Prostate gland (tissue), 2 donors: ENCODE measurements at regions not wholly inside any gene's neighbourhood (a gene's known extent, or its start where the extent isn't known, plus 50 kb on each side); places are given as distances from the start of the nearest gene placed in this dataset.
"Not testable (repeated sequence)": the region's sequence is repeated elsewhere in the genome, so short reads cannot be mapped to it uniquely, and the experiment has no call there.

Experiments
- DNase-seq: peaks from one replicate; pipeline ENCODE4 v3.0.0-alpha.2; 2019; ENCODE audit warnings: low spot score
- H3K27ac ChIP-seq, 2 donors: fragments of 200-600 bp; sonication (generic); 2 replicates each; pipeline ENCODE4 v1.5.1; 2017 to 2019
- H3K27me3 ChIP-seq: fragments of 200-600 bp; sonication (generic); replicated peaks from 2 replicates; pipeline ENCODE4 v1.5.1; 2019; ENCODE audit not compliant: insufficient read depth
- H3K36me3 ChIP-seq, 2 donors: fragments of 200-600 bp; sonication (generic); 1 replicate in 1 of 2; 2 replicates in 1 of 2; pipeline versions ENCODE4 v1.5.1 to v1.8.1; 2017 to 2019
- H3K4me1 ChIP-seq: fragments of 200-600 bp; sonication (generic); replicated peaks from 2 replicates; pipeline ENCODE4 v1.5.1; 2019
- H3K4me3 ChIP-seq, 2 donors: fragments of 200-600 bp; sonication (generic); 2 replicates each; pipeline ENCODE4 v1.5.1; 2017 to 2019
- H3K9me3 ChIP-seq: fragments of 200-600 bp; sonication (generic); 2 replicates; pipeline ENCODE4 v1.5.1; 2017
- POLR2A ChIP-seq: fragments of 450-650 bp; IDR thresholded peaks from one replicate; pipeline ENCODE4 v1.6.1; 2016; ENCODE audit warnings: antibody characterized with exemption, mild to moderate bottlenecking
- POLR2AphosphoS5 ChIP-seq: sonication (generic); formaldehyde crosslinking; IDR thresholded peaks from one replicate; pipeline ENCODE4 v1.6.1; 2017; ENCODE audit warnings: antibody characterized with exemption
- WGBS: methylation state at CpG from one replicate; pipeline ENCODE4 v1.1.5; 2018; 5-methylcytosine and 5-hydroxymethylcytosine counted together
- intact Hi-C: fragments of 100-400 bp; cut with DNase I; formaldehyde crosslinking; loops from one replicate; pipeline ENCODE4 v1.14.2; 2022
- TF ChIP-seq, protein P1 (sequence below), 4 experiments: fragments of 200-600 bp in 2 of 4; fragments of 450-650 bp in 2 of 4; sonication (generic) in 2 of 4; IDR thresholded peaks; 1 replicate in 3 of 4; 2 replicates in 1 of 4; pipeline ENCODE4 v1.5.1; 2016 to 2019; ENCODE audit warnings: antibody characterized with exemption in 4 of 4, mild to moderate bottlenecking in 2 of 4, moderate library complexity in 2 of 4

DNA sequence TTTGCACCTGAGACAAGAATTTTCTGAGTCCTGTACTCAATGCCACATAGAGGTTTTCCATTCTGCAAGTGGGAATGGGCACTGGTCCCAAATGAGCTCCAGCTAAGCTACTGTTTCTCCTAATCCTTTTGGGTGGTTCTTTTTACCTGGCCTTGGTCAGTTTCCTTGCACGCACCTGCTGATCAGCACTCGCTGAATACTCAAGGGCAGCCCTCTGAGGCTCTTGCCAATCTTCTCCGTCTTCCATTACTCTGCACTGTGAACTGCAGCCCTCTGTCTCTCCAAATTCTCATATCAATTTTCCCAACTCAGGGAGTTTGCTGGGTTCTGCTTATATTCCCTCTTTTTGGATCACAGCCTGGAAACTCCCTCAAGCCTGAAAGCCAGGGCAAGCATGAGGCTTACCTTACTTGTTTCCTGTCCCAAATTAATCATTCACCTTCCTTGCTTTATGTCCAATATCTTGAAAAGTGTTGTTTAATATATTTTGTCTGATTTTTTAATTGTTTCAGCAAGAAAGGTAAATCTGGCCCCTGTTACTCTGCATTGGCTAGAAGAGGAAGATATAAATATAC, 138.0 kb upstream of the TBX18 start:
- Histone ChIP-seq H3K27ac (no peak overlapping the region), H3K4me3 (no peak overlapping the region), H3K4me1 (no peaks in the 10 kb centered on the region), H3K36me3 (no peaks in the 10 kb centered on the region), H3K9me3 (no peaks in the 10 kb centered on the region), H3K27me3 (no peaks in the 10 kb centered on the region)
- intact Hi-C loops = no loop called here
- TF ChIP-seq POLR2A = no peak
- TF ChIP-seq POLR2AphosphoS5 = no peak
- WGBS = 91% methylated on average over 3 of the region's 3 CpGs
- DNase-seq = no peak

DNA sequence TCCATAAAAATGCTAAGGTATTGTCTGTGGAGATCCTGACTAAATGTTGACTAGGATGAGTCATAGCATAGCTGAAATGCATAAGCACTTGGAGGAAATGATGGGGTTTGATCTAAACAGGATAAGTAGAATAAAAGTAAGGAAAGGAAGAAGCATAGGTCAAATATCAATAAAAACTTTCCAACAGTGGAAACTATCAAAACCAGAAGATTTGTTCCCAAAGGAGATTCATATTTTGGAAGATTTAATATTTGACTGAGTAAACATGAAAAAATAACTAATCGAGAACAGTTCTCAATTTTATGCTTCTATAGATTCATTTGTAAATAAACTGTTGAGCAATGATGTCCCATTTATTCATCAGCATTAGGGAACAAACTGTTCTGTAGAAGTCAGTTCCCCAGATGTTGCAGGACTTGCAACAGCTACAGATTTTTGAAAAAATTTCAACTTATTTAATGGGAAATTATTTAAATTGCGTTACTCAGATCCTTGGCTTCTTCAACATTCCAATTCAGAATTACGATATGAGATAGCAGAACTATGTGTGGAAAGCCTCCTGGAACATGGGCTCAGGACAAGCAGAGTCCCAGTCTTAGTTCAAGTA, 133.7 kb upstream of the TBX18 start:
- intact Hi-C loops = no loop called here
- WGBS = 84% methylated on average over 3 of the region's 3 CpGs

DNA sequence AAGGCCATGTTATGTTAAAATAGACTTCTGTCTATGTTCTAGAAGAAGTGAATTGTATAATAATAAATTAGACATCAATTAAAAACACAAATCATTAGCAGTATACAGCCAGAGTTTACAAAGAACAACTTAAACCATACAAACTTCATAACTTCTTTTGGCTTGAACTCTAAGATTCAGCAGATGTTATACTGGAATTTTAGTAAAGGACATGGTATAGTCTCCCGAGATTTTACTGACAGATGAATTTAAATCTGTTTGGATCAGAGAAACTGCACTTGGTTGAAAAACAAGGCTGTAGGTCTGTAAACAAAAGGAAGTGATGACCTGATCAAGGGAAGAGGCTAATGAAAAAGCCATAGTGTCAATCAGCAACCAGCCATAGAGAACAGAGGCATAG, 132.6 kb upstream of the TBX18 start:
- Histone ChIP-seq H3K4me1 (no peaks in the 10 kb centered on the region), H3K36me3 (no peaks in the 10 kb centered on the region), H3K27me3 (no peaks in the 10 kb centered on the region), H3K27ac (no peak overlapping the region), H3K4me3 (no peak overlapping the region), H3K9me3 (no peaks in the 10 kb centered on the region)
- intact Hi-C loops = no loop called here
- TF ChIP-seq POLR2A (no peak), POLR2AphosphoS5 (no peak)
- TF ChIP-seq, protein P1, sequence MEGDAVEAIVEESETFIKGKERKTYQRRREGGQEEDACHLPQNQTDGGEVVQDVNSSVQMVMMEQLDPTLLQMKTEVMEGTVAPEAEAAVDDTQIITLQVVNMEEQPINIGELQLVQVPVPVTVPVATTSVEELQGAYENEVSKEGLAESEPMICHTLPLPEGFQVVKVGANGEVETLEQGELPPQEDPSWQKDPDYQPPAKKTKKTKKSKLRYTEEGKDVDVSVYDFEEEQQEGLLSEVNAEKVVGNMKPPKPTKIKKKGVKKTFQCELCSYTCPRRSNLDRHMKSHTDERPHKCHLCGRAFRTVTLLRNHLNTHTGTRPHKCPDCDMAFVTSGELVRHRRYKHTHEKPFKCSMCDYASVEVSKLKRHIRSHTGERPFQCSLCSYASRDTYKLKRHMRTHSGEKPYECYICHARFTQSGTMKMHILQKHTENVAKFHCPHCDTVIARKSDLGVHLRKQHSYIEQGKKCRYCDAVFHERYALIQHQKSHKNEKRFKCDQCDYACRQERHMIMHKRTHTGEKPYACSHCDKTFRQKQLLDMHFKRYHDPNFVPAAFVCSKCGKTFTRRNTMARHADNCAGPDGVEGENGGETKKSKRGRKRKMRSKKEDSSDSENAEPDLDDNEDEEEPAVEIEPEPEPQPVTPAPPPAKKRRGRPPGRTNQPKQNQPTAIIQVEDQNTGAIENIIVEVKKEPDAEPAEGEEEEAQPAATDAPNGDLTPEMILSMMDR (IDR thresholded peaks at IDR 0.05) = no peak
- 88% methylated on average over 1 of the region's 1 CpG for WGBS
- DNase-seq = no peak

More for the DNA sequence above, 133.7 kb upstream of the TBX18 start:
- no peak overlapping the region for H3K4me3 ChIP-seq
- no peaks in the 10 kb centered on the region for H3K36me3 ChIP-seq
- H3K4me1 ChIP-seq = no peaks in the 10 kb centered on the region
- no peaks in the 10 kb centered on the region for H3K27me3 ChIP-seq
- no peak overlapping the region for H3K27ac ChIP-seq
- TF ChIP-seq POLR2AphosphoS5 (no peak), POLR2A (no peak)
- TF ChIP-seq, protein P1 (IDR thresholded peaks at IDR 0.05) = no peak
- H3K9me3 ChIP-seq = no peaks in the 10 kb centered on the region
- DNase-seq = no peak

DNA sequence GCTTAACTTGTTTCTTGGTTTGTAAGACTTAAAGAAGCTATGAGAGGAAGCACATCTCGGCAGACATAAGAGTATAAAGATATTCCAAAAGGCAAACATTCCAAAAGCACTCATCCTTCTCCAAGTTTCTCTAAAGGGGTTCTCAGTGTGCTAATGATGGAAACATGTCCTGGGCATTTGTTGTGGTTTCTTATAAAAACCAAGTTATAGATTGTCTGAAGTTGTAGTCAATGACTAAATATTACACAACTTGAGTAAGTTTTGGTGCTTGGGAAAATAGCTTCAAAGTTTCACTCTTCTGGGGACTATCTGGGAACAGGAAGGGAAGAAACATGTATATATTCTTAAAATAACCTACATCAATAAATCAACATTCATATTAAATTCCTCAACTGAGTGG, 128.3 kb upstream of the TBX18 start:
- no peaks in the 10 kb centered on the region for H3K36me3 ChIP-seq
- H3K27ac ChIP-seq = no peak overlapping the region
- intact Hi-C loops = no loop called here
- H3K4me1 ChIP-seq = no peaks in the 10 kb centered on the region
- no peaks in the 10 kb centered on the region for H3K27me3 ChIP-seq
- TF ChIP-seq, protein P1 (IDR thresholded peaks at IDR 0.05) = no peak
- TF ChIP-seq POLR2A = no peak
- no peak for TF ChIP-seq POLR2AphosphoS5
- no peaks in the 10 kb centered on the region for H3K9me3 ChIP-seq
- no peak for DNase-seq
- no peak overlapping the region for H3K4me3 ChIP-seq
- 32% methylated on average over 1 of the region's 1 CpG for WGBS

DNA sequence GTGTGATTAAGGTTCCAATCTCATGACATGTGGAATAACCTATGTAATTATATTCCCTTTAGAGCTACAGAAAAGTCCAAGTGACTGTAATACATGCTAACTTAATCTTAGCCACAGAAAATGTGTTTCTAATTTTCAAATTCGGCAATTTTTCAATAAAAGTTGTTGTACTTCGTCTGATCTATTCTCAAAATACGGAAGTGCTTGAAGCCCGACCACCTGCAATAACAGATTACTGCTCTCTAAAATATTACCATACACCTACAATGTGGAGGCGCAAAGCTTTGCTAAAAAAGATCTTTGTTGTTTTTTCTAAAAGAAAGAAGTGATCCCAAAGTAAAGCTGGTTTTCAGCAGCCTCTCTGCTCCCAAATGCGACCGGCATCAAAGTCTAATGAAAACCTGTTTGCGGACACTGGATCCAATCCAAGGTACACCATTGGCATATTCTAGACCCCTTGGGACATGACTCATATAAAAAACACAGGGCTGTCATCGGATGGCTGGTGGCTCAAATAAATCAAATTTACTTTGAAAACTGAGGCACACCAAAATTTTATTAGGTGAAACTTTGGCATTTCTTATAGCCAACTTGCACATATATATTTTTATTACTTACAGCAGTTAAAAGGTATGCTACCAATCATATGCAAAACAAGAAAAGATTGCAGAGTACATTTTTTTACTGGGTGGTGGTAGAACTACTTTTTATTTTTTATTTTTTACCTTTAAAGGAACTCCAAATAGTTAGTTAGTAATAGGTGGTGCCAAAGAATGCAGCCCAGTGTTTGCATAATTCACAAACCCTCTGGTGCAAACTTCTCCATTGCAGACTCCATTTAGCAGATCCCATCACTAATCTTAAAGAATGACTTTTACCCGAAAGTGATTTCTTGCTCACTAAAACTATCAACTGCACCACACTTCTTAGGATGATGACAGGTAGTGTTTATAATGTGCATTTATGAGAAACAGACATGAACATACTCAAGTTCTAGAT, 118.7 kb upstream of the TBX18 start:
- Histone ChIP-seq H3K36me3 (no peaks in the 10 kb centered on the region), H3K4me1 (no peaks in the 10 kb centered on the region), H3K9me3 (no peaks in the 10 kb centered on the region), H3K27me3 (no peaks in the 10 kb centered on the region), H3K4me3 (no peak overlapping the region), H3K27ac (no peak overlapping the region)
- intact Hi-C loops = no loop called here
- TF ChIP-seq, protein P1 (IDR thresholded peaks at IDR 0.05) = no peak
- no peak for TF ChIP-seq POLR2AphosphoS5
- no peak for TF ChIP-seq POLR2A
- no peak for DNase-seq
- 55% methylated on average over 10 of the region's 10 CpGs for WGBS

DNA sequence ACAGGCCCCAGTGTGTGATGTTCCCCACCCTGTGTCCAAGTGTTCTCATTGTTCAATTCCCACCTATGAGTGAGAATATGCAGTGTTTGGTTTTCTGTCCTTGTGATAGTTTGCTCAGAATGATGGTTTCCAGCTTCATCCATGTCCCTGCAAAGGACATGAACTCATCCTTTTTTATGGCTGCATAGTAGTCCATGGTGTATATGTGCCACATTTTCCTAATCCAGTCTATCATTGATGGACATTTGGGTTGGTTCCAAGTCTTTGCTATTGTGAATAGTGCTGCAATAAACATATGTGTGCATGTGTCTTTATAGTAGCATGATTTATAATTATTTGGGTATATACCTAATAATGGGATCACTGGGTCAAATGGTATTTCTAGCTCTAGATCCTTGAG, 115.0 kb upstream of the TBX18 start:
- DNase-seq, H3K36me3 ChIP-seq, intact Hi-C loops, H3K4me3 ChIP-seq, H3K27ac ChIP-seq, H3K9me3 ChIP-seq, H3K27me3 ChIP-seq, H3K4me1 ChIP-seq: not testable (repeated sequence)
